ENCODE measurements at regions not wholly inside any gene's neighbourhood (a gene's known extent, or its start where the extent isn't known, plus 50 kb on each side); places are given as distances from the start of the nearest gene placed in this dataset.

DNA sequence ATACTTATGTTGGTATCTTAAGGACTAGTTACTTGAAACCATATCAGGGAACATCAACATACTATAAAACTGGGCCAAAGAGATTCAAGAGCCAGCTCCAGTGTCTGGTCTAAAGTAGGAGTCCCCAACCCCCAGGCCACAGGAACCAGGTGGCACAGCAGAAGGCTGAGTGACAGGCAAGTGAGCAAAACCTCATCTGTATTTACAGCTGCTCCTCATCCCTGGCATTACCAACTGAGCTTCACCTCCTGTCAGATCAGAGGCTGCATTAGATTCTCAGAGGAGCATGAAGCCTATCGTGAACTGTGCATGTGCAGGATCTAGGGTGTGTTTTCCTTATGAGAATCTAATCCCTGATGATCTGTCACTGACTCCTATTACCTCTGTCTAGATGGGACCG, 581.6 kb upstream of the CDH9 start:
- no peak for DNase-seq

- no peak for DNase-seq
These were observed 573.8 kb upstream of the CDH9 start for GRCh38 chr5:27612161-27612560.

- no peak for DNase-seq
These were observed 570.6 kb upstream of the CDH9 start for GRCh38 chr5:27608992-27609391.

DNA sequence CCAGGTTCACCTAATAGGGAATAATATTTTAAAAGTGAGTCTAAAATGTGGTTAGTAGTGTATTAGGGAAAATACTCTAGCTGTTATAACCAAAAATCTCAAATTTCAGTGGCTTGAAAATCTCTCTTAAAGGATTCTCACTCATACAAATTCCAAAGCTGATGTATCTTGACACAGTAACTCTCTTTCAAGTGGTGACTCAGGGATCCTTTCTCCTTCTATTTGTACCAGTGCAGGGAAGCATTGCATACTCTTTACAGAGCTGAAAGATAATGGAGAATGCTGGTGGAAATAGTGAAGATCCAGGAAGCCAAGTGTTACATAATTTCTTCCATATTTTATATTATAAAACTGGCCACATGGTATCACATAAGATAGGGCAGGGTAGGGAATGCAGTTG, 560.2 kb upstream of the CDH9 start:
- no peak for DNase-seq

DNA sequence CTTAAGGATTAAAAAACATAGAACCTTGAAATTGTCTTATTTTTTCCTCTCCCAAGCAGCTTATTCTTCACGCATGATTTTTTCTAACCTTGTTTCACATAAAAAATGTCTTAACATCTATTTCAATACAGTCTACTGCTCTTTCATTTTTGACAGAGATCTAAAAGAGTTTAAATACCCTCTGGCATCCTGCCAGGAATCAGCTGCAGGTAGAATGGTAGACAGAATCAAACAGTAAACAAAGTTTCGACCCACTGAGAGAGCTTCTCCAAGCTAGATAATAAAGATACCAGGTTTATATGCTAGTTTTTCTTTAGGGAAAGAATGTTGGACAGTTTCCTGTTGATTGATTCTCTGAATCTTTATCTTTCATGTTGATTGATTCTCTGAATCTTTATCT, 555.8 kb upstream of the CDH9 start:
- DNase-seq: no peak

DNA sequence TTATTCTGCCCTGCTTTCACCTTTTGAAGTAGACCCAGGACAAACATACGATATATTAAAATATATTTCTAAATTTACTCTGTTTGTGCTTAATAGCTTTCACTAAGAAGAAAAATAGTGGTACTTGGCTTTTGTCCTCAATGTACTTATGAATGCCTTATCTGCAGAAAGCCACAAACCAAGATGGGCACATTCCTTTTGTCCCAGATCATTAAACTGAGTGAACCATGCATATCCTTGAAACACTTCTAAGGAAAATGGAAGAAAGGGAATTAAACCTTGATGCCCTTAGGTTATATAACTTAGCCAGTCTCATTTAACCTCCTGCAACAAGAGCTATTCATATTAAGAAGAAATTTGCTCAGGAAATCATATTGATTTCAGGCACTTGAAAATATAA, 553.8 kb upstream of the CDH9 start:
- no peak for DNase-seq

DNA sequence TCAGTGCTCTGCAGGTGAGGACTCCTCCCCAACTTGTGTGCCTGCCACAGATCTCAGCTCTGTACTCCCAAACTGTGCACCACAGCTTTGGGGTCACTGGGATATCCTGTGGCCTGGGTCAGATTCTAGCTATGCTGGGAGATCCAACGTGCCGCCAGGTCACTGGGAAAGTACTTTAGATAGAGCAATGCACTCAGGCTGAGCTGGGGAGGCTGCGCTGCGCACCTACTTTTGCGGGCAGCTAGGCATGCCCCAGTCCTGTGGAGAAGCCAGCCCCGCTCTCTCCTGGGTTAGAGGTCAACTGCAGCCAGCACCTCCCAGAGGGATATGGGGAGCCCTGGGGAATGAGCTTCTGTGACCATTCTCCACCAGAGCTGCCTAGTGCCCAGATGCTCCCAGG, 552.1 kb upstream of the CDH9 start:
- no peak for DNase-seq

DNA sequence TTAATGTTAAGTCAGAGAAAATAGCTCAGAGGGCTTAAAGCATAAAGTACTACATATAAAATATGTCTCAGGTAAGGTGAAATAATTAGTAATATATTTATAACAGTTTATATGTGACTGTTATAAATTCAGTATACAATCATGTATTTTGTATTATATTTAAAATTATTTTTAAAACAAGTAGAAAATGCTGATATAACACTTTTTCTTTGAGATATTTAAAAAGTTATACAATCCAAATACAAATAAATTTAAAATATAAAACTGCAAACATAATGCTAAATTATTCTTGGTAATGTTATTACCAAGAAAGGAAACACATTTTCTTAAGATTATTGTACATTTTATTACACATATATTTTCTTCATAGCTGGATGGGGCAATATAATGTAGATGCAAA, 539.9 kb upstream of the CDH9 start:
- DNase-seq: no peak

DNA sequence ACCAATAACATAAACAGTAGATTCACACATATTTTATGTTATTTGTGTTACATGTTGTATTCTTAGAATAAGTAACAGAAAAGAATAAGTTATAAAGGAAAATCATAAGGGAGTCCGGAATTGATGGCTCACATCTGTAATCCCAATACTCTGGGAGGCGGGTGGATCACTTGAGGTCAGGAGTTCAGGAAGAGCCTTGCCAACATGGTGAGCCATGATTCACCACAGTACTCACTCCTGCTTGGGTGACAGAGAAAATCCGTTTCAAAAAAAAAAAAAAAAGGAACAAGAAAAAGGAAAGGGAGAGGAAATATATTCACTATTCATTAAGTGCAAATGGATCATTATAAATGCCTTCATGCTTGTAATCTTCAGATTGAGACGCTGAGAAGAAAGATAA, 533.3 kb upstream of the CDH9 start:
- DNase-seq: no peak

- no peak for DNase-seq
These were observed 530.4 kb upstream of the CDH9 start for GRCh38 chr5:27568811-27569210.

DNA sequence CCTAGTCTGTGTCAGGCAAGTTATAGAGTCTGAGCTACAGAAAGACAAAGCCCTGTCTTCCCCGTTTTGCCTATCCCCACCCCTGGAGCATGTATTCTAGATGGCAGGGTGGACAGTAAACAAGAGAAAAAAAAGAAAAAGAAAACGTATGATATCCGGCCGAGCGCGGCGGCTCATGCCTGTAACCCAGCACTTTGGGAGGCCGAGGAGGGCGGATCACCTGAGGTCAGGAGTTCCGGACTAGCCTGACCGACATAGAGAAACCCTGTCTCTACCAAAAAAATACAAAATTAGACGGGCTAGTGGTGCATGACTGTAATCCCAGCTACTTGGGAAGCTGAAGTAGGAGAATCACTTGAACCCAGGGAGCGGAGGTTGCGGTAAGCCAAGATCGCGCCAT, 523.0 kb upstream of the CDH9 start:
- DNase-seq: no peak

DNA sequence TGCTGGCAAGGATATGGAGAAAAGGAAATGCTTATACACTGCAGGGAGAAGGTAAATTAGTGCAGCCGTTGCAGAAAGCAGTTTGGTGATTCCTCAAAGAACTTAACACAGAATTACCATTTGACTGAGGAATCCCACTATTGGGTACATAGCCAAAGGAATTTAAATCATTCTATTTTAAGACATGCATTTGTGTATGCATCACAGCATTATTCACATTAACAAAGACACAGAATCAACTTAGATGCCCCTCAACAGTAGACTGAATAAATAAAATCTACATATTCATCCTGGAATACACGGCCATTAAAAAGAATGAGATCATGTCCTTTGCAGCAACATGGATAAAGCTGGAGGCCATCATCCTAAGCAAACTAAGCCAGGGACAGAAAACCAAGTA, 510.1 kb upstream of the CDH9 start:
- DNase-seq: no peak

DNA sequence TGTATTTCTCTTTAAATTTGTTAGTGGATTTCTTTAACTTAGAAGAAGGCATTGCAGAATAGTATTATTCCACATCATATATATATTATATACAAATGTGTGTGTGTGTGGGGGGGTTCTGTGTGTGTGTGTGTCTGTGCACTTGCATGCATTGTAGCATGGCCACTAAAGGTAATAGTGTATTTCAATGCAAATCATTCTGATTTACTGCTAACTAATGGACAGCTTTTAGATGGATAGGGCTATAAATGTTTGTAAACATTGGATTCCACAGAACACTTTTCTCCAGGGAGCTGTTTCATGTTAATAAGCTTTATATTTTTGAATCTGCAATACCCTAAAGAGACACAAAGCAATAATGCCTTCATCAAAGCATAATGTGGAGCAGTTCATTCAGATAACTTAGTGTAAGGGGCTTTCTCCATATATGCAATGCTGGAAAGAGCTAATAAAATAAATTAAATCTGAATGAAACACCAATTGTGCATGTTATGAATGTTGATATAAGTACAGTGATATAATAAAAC, 496.7 kb upstream of the CDH9 start:
- no peak for DNase-seq

DNA sequence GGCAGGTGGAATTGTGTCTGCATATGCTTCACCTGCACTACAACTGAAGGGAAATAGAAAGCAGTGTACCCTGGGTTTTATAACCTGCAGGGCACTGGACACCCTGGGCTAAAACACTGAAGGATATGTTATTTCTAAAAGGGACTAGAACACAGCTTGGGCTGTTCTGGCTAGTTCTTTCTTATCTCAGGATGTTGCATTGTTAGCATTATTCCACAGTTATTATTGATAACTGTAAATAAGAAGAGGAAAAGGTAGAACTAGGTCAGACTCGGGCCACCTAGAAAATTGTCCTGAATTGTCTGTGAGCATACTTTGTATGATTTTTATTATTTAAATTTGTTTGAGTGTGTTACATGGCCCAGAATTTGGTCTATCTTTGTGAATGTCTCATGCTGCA, 493.9 kb upstream of the CDH9 start:
- DNase-seq: no peak

- no peak for DNase-seq
These were observed 486.1 kb upstream of the CDH9 start for GRCh38 chr5:27524515-27524914.

- DNase-seq: no peak
These were observed 485.2 kb upstream of the CDH9 start for GRCh38 chr5:27523629-27524028.

- no peak for DNase-seq
These were observed 478.1 kb upstream of the CDH9 start for GRCh38 chr5:27516437-27516836.

- no peak for DNase-seq
These were observed 472.7 kb upstream of the CDH9 start for GRCh38 chr5:27511061-27511460.

- DNase-seq: no peak
These were observed 465.4 kb upstream of the CDH9 start for GRCh38 chr5:27503813-27504212.

DNA sequence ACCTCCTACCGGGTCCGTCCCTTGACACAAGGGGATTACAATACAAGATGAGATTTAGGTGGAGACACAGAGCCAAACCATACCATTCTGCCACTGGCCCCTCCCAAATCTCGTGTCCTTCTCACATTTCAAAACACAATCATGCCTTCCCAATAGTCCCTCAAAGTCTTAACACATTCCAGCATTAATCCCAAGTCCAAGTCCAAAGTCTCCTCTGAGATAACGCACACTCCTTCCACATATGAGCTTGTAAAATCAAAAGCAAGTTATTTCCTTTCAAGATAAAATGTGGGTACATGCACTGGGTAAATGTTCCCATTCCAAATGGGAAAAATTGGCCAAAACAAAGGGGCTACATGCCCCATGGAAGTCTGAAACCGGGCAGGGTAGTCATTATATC, 463.9 kb upstream of the CDH9 start:
- no peak for DNase-seq

- DNase-seq: no peak
These were observed 459.1 kb upstream of the CDH9 start for GRCh38 chr5:27497491-27497890.

GRCh38 chr5:27494887-27495286, 456.5 kb upstream of the CDH9 start:
- DNase-seq: no peak

DNA sequence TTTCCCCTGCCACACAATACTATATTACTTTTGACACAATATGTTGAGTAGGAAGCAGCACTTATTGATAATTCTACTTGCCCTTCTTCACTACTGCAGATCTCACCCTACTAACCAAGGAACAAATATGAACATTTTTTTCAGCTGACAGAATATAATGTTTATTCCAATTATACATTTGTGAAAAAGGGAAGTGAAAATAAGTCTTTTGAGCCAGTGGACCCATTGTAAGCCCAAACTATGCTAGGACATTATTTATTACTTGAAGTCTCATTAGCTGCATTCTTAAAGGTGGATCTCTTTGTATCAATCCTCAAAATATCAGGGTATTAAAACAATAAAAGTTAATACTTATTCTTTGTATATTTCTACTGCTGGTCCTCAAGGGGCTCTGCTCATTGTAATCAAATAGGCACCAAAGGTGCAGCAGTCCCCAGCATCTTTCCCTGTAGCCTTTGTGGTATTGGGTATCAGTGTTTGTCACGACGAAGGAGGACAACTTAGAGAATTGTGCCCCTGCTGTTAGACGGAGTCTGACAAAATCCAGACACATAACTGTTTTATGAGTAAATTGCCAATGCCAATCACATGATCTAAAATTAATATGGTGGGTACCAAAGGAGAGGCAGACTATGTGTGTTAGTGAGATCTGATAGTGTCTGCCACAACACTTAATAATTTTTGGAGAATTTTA, 453.5 kb upstream of the CDH9 start:
- no peak for DNase-seq

DNA sequence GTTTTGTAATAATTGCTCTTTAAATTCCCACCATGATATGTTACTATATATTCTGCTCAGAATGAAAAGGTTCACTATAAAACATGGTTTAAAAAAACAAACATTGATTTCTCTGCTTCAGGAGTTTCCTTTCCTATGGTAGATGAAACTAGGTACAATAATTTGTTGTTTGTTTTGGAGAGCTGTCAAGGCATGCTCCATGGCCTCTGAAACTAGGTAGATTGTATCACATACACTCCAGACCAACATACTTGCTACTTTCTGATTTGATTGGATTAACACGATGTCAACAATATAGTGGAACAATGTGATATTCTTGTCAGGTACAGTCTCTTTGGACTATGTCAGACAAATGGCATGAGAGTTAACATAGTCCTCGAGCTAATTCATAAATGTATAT, 452.7 kb upstream of the CDH9 start:
- DNase-seq: no peak

- no peak for DNase-seq
These were observed 451.3 kb upstream of the CDH9 start for GRCh38 chr5:27489701-27490100.

- no peak for DNase-seq
These were observed 444.3 kb upstream of the CDH9 start for GRCh38 chr5:27482663-27483062.
